ENCODE measurements at regions not wholly inside any gene's neighbourhood (a gene's known extent, or its start where the extent isn't known, plus 50 kb on each side); places are given as distances from the start of the nearest gene placed in this dataset.
A peak's percentile ranks its signal among the peaks of the same experiment; 100 is the strongest.

- no peak for DNase-seq (ENCODE audit: low read depth)
Measured at GRCh38 chrX:40182615-40183014, 84.9 kb upstream of the BCOR start.

- DNase-seq (ENCODE audit: low read depth) = no peak
Measured at GRCh38 chrX:40182095-40182494, 84.3 kb upstream of the BCOR start.

DNA sequence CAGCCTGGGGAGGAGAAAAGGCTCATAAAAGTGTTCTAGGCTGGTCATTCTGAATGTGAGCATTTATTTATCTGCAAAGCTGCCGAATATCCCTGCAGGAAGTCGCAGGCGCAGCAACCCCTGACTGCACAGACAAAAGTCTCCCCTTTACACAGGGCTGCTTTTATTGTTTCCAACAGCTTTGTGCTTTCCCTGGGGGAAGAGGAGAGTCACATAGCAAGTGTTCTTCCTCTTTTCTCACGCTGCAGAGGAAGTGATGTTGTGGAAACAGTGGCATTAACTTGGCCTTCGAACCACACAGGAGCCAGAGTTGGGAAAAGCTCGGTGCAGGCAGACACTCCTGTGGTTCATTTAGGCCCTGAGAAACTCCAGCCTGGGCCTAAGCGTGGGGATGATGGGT lies 81.5 kb upstream of the BCOR start:
- DNase-seq (ENCODE audit: low read depth) = no peak

DNA sequence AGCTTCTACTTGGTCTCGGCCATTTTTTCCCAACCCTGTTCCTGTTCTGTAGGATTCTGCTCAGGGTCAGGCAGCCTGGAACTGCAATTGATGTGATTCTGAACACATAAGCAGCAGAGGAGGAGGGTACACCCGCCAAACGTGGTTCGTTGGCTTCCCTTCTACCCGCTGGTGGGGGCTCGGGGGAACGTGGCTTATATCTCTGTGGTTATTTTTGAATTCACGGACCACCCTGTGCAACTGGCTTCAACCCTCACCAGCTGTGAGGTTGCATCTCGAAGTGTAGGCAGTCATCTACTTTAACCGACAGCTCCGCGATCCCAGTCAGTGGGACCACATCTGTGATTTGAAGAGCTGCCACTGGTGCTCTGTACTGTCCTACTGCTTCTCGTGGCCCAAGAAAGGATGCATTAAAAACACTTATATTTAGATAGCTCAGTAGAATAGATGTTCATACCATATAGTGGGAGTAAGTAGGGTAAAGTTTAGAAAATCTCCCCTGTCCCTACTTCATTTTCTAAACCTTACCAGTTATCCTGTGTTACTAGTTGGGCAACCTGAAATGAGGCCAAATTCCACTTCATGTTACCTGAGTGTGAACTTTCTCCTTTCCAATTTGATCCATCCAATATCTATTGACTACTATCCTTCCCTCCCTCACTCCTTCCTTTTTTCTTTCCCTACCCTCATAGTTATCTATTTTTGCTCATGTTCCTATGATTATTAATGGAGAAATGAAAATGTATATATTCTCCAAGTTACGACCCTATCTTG lies 80.4 kb upstream of the BCOR start:
- DNase-seq (ENCODE audit: low read depth) = no peak

GRCh38 chrX:40177489-40177888 lies 79.7 kb upstream of the BCOR start:
- DNase-seq (ENCODE audit: low read depth) = no peak

DNA sequence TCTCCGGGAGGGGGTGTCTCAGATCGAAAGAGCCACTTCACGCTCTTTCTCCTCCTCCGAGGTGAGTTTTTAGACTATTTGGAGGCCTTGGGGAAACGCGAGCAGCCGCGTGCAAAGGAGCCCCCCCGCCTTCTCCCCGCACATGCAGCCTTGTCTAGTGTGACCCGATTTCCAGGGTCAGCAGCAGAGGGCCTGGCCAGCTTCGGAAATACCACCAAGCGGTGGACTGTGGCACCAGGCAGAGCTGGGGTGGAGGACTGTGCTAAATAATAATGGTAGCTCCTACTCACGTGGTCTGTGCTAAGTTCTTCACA lies 79.3 kb upstream of the BCOR start:
- no peak for DNase-seq (ENCODE audit: low read depth)

GRCh38 chrX:40176351-40177116 lies 78.8 kb upstream of the BCOR start:
- peak; percentile 67 for DNase-seq (ENCODE audit: low read depth)

- DNase-seq (ENCODE audit: low read depth) = peak; percentile 64
Measured at GRCh38 chrX:40175511-40176350, 78.0 kb upstream of the BCOR start.

- no peak for DNase-seq (ENCODE audit: low read depth)
Measured at GRCh38 chrX:40174854-40175510, 77.2 kb upstream of the BCOR start.

GRCh38 chrX:40174001-40174853 lies 76.5 kb upstream of the BCOR start:
- DNase-seq (ENCODE audit: low read depth) = peak; percentile 41

GRCh38 chrX:40173143-40174000 lies 75.6 kb upstream of the BCOR start:
- DNase-seq (ENCODE audit: low read depth) = no peak

GRCh38 chrX:40172401-40173142 lies 74.8 kb upstream of the BCOR start:
- DNase-seq (ENCODE audit: low read depth) = no peak

DNA sequence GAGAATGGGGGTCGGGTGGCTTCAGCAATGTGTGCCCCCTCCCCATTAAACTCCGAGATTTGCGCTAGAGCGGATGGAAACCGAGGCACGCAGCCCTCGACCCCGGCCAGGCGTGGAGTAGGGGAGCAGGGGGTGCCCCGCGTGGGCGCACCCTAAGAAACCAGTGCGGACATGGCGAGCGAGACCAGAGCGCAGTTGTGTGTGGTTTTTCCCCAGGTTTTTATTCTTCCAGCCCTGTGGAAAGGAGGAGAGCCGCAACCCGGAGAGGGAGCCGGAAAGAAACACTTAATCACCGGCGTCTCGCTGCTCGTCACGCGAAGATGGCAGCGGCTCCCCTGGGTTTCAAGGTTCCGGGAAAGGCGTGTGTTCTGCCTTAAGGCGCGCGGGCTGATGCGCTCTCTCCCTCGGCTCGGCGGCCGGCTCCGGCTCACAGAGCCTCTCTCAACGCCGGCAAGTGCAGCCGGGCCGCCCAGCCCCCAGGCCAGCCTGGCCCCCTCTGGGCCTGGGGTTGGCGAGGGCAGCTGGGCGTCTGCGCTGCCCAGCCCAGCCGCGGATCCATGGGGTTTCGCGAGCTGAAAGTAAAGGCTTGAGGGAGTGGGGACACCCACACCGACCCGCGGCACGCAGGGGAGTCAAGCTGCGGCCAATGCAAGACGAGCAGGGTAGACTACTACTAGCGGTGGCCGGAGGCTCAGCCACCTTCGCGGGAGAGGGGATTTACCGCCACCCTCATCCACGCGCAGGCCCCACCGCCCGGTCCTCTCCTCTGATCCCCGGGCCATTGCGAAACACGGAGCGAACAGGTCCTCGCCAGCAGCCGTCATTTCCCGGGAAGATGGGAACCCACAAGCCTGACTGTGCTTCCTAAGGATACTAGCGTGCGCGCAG lies 74.0 kb upstream of the BCOR start:
- DNase-seq (ENCODE audit: low read depth) = peak; percentile 18

GRCh38 chrX:40170830-40171512 lies 73.2 kb upstream of the BCOR start:
- no peak for DNase-seq (ENCODE audit: low read depth)

DNA sequence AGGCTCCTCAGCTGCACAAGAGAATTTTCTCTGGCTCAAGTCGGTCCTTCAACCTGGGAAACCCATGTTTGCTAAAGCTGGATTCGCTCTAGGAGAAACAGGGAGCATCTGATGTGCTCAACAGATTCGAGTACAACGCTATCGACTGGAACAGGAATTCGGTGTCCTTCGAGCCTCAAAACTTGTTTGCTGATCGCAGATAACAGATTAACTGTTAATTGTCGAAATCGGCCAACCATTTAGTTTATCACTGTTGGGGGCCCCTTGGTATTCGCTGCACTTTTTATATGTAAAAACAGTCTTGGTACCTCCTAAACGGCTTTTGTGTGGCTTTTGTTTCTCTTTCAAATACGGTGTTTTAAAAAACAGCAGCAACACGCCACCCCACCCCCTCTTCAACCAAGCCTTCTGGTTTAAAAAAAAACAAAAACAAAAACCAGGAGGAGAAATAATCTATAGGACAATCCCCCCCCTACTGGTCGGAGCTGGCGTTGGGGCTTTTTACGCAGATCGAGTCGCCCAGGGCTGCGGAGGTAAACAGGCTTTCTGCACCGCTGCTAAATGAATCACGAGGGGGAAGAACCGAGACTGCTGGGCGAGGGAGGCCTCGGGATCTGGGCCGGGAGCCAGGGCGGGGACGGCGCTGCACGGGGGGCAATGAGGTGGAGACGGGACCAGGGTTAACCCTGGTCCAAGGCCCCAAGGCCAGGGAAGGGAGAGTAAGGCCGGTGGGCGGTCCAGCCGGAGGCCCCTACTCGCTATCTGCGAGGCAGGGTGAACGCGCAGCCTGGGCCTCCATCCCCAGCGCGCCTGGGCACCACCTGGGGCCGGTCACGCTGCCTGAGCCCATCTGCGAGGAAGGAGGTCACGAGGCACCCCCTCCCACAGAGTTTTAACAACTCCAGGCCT lies 71.7 kb upstream of the BCOR start:
- DNase-seq (ENCODE audit: low read depth) = peak; percentile 62

DNA sequence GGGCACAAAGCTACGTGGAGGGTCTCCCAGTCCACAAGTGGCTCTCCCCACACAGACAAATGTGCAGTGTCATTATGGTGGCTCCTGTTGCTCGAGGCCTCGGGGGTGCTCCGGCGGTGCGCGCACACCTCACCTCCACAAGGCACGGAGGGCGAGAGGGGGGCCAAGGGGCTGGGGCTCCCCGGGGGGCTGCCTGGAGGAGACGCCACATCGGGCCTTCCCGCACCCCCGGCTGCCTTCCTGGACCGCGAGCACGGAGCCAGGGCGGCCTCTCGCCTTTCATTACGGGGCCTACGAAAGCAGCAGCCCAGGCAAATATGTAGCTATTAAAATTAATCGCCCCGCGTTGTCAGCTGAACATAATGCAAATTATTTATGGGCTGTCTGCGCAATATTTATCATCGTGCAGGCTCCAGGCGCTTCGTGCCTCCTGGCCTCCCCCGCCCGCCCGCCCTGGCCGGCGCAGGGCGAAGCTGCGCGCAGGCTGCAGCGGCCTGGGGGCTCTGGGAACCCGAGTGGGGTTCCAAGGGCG lies 70.8 kb upstream of the BCOR start:
- no peak for DNase-seq (ENCODE audit: low read depth)
